WTC11 (cell line): ENCODE measurements at regions not wholly inside any gene's neighbourhood (a gene's known extent, or its start where the extent isn't known, plus 50 kb on each side); places are given as distances from the start of the nearest gene placed in this dataset.

ENCODE experiments used
- ATAC-seq: fragments of 200-7000 bp; cut with Tn5 transposase; 2 replicates; pipeline ENCODE4 v1.10.0; 2021; ENCODE audit warnings: mild to moderate bottlenecking, moderate library complexity
- CTCF ChIA-PET: fragments of 300-600 bp; sonication (Branson Sonifier 250); formaldehyde crosslinking; loops from one replicate; lab custom pipeline; 2021; ENCODE audit warnings: antibody characterized with exemption; lab: Charles Lee
- POLR2A ChIA-PET: fragments of 350-600 bp; sonication (Branson Sonifier 250); formaldehyde crosslinking; loops from one replicate; lab custom pipeline; 2021; ENCODE audit warnings: antibody characterized with exemption; lab: Charles Lee
- DNase-seq: peaks from one replicate; pipeline ENCODE4 v3.0.0; 2021; ENCODE audit warnings: low spot score
- H3K27ac Mint-ChIP-seq: 2 replicates; pipeline ENCODE4 v1.8.0; 2021; ENCODE audit warnings: mixed read lengths
- H3K27me3 Mint-ChIP-seq: 2 replicates; pipeline ENCODE4 v1.8.0; 2021; ENCODE audit warnings: low read depth, mild to moderate bottlenecking, moderate library complexity, mixed read lengths
- H3K36me3 Mint-ChIP-seq: 2 replicates; pipeline ENCODE4 v1.8.0; 2021; ENCODE audit warnings: mixed read lengths
- H3K4me1 Mint-ChIP-seq: 2 replicates; pipeline ENCODE4 v1.8.0; 2022; ENCODE audit warnings: mixed read lengths
- H3K4me3 Mint-ChIP-seq: 2 replicates; pipeline ENCODE4 v1.8.0; 2021; ENCODE audit warnings: mild to moderate bottlenecking, moderate library complexity, mixed read lengths
- H3K9me3 Mint-ChIP-seq: 2 replicates; pipeline ENCODE4 v1.8.0; 2021; ENCODE audit warnings: mixed read lengths
- ATF1 ChIP-seq: sonication (generic); formaldehyde crosslinking; IDR thresholded peaks from 2 replicates; pipeline ENCODE4 v1.8.1; 2023; ENCODE audit warnings: mild to moderate bottlenecking, moderate library complexity, missing genetic modification reagents
- ATF2 ChIP-seq: sonication (generic); formaldehyde crosslinking; IDR thresholded peaks from 2 replicates; pipeline ENCODE4 v1.8.1; 2022; ENCODE audit warnings: low read depth, missing genetic modification reagents, borderline replicate concordance
- ETV6 ChIP-seq: sonication (generic); formaldehyde crosslinking; IDR thresholded peaks from 2 replicates; pipeline ENCODE4 v1.8.1; 2022; ENCODE audit warnings: mild to moderate bottlenecking, missing genetic modification reagents
- FOXK1 ChIP-seq: sonication (generic); formaldehyde crosslinking; IDR thresholded peaks from 2 replicates; pipeline ENCODE4 v1.8.0; 2022; ENCODE audit warnings: mild to moderate bottlenecking, moderate library complexity, missing genetic modification reagents
- IRF2 ChIP-seq: sonication (generic); formaldehyde crosslinking; IDR thresholded peaks from 2 replicates; pipeline ENCODE4 v1.8.0; 2022; ENCODE audit warnings: low read depth, missing genetic modification reagents, borderline replicate concordance
- KAT7 ChIP-seq: sonication (generic); formaldehyde crosslinking; IDR thresholded peaks from 2 replicates; pipeline ENCODE4 v1.8.1; 2023; ENCODE audit warnings: missing genetic modification reagents, mild to moderate bottlenecking, borderline replicate concordance
- NFE2L1 ChIP-seq: sonication (generic); formaldehyde crosslinking; IDR thresholded peaks from 2 replicates; pipeline ENCODE4 v1.8.1; 2023; ENCODE audit warnings: missing genetic modification reagents
- NR1H2 ChIP-seq: sonication (generic); formaldehyde crosslinking; IDR thresholded peaks from 2 replicates; pipeline ENCODE4 v1.9.0; 2021; ENCODE audit warnings: mild to moderate bottlenecking, moderate library complexity, missing genetic modification reagents
- NR2C2 ChIP-seq: sonication (generic); formaldehyde crosslinking; IDR thresholded peaks from 2 replicates; pipeline ENCODE4 v1.8.0; 2022; ENCODE audit warnings: mild to moderate bottlenecking, missing genetic modification reagents
- PRRX2 ChIP-seq: fragments of 250-450 bp; sonication (Bioruptor Pico); IDR thresholded peaks from 2 replicates; pipeline ENCODE4 v1.8.0; 2021; ENCODE audit warnings: mild to moderate bottlenecking
- SMAD3 ChIP-seq: sonication (generic); formaldehyde crosslinking; IDR thresholded peaks from 2 replicates; pipeline ENCODE4 v1.8.0; 2022; ENCODE audit warnings: missing genetic modification reagents, mild to moderate bottlenecking, borderline replicate concordance
- SMAD4 ChIP-seq: sonication (generic); formaldehyde crosslinking; IDR thresholded peaks from 2 replicates; pipeline ENCODE4 v1.8.0; 2022; ENCODE audit warnings: mild to moderate bottlenecking, missing genetic modification reagents
- SOX15 ChIP-seq: fragments of 250-450 bp; sonication (Bioruptor Pico); IDR thresholded peaks from 2 replicates; pipeline ENCODE4 v1.9.0; 2021; ENCODE audit warnings: mild to moderate bottlenecking
- ZNF121 ChIP-seq: sonication (generic); formaldehyde crosslinking; IDR thresholded peaks from 2 replicates; pipeline ENCODE4 v1.8.0; 2023; ENCODE audit warnings: missing genetic modification reagents
- ZNF138 ChIP-seq: sonication (generic); formaldehyde crosslinking; conservative IDR thresholded peaks from 2 replicates; pipeline ENCODE4 v1.8.1; 2022; ENCODE audit warnings: mild to moderate bottlenecking, moderate library complexity, missing genetic modification reagents
- ZNF263 ChIP-seq: sonication (generic); formaldehyde crosslinking; IDR thresholded peaks from 2 replicates; pipeline ENCODE4 v1.8.1; 2022; ENCODE audit warnings: low read depth, mild to moderate bottlenecking, moderate library complexity, missing genetic modification reagents
- ZNF317 ChIP-seq: sonication (generic); formaldehyde crosslinking; IDR thresholded peaks from 2 replicates; pipeline ENCODE4 v1.8.1; 2023; ENCODE audit warnings: low read depth, mild to moderate bottlenecking, moderate library complexity, missing genetic modification reagents, borderline replicate concordance
- ZNF423 ChIP-seq: fragments of 250-450 bp; sonication (Bioruptor Pico); IDR thresholded peaks from 2 replicates; pipeline ENCODE4 v2.1.2; 2022; ENCODE audit warnings: mild to moderate bottlenecking, moderate library complexity
- TF ChIP-seq, protein P1 (sequence below): sonication (generic); formaldehyde crosslinking; IDR thresholded peaks from 2 replicates; pipeline ENCODE4 v1.8.1; 2022; ENCODE audit warnings: low read depth, mild to moderate bottlenecking, moderate library complexity, missing genetic modification reagents, borderline replicate concordance
- TF ChIP-seq, protein P2 (sequence below): sonication (generic); formaldehyde crosslinking; IDR thresholded peaks from 2 replicates; pipeline ENCODE4 v1.8.0; 2022; ENCODE audit warnings: mild to moderate bottlenecking, missing genetic modification reagents
- TF ChIP-seq, protein P3 (sequence below): sonication (generic); formaldehyde crosslinking; IDR thresholded peaks from 2 replicates; pipeline ENCODE4 v1.8.1; 2023; ENCODE audit warnings: mild to moderate bottlenecking, missing genetic modification reagents
- TF ChIP-seq, protein P4 (sequence below): sonication (generic); formaldehyde crosslinking; IDR thresholded peaks from 2 replicates; pipeline ENCODE4 v1.8.0; 2022; ENCODE audit warnings: missing genetic modification reagents

- Mint-ChIP-seq H3K4me1 (peaks cover 4% of the 10 kb centered on the region; the same call in 1 of the 2 replicates), H3K27ac (no peak overlapping the region), H3K4me3 (no peak overlapping the region), H3K9me3 (peaks cover 5% of the 10 kb centered on the region; the same call in 1 of the 2 replicates), H3K36me3 (no peaks in the 10 kb centered on the region), H3K27me3 (no peaks in the 10 kb centered on the region)
- no peak for ATAC-seq
- TF ChIP-seq, protein P1, sequence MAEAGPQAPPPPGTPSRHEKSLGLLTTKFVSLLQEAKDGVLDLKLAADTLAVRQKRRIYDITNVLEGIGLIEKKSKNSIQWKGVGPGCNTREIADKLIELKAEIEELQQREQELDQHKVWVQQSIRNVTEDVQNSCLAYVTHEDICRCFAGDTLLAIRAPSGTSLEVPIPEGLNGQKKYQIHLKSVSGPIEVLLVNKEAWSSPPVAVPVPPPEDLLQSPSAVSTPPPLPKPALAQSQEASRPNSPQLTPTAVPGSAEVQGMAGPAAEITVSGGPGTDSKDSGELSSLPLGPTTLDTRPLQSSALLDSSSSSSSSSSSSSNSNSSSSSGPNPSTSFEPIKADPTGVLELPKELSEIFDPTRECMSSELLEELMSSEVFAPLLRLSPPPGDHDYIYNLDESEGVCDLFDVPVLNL (CRISPR knock-in tag) = no peak
- TF ChIP-seq SMAD4 (CRISPR knock-in tag) (no peak), SMAD3 (CRISPR knock-in tag) (no peak), NR2C2 (CRISPR knock-in tag) (no peak), PRRX2 (CRISPR knock-in tag) (no peak)
- CTCF ChIA-PET = no interaction called here
- DNase-seq = no peak
- POLR2A ChIA-PET = no interaction called here
Observed at GRCh38 chr3:68328049-68328448, 604.3 kb downstream of the TAFA4 start.

DNA sequence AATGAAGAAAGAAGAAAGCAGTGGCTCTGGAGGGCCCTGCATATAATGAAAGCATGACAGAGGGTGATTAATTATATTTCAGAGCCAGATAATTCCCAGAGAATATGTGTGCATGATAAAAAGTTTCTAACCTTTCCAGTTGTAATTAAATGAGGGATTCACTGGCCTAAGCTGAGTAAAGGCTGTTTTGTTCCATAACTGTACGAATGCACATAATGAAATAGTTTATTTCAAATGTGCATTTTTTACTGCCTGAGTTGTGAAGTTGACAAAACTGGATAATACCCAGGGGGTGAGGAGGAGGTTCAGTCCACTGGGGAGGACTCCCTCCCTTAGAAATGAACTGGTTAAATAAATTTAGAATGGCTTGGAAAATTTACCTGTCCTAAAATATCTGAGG is 616.4 kb downstream of the TAFA4 start:
- H3K4me1 Mint-ChIP-seq = no peaks in the 10 kb centered on the region
- POLR2A ChIA-PET = no interaction called here
- peaks cover 23% of the 10 kb centered on the region for H3K36me3 Mint-ChIP-seq
- CTCF ChIA-PET = no interaction called here
- ATAC-seq = no peak
- H3K27ac Mint-ChIP-seq = no peak overlapping the region
- DNase-seq = no peak
- TF ChIP-seq ZNF138 (no peak), NFE2L1 (CRISPR knock-in tag) (no peak), FOXK1 (CRISPR knock-in tag) (no peak), ATF2 (CRISPR knock-in tag) (no peak), ETV6 (CRISPR knock-in tag) (no peak), NR1H2 (no peak), ZNF317 (CRISPR knock-in tag) (no peak), KAT7 (CRISPR knock-in tag) (no peak), ZNF121 (no peak), ZNF423 (CRISPR knock-in tag) (no peak), ATF1 (CRISPR knock-in tag) (no peak), ZNF263 (CRISPR knock-in tag) (no peak), IRF2 (CRISPR knock-in tag) (no peak), SOX15 (CRISPR knock-in tag) (no peak)
- TF ChIP-seq, protein P2, sequence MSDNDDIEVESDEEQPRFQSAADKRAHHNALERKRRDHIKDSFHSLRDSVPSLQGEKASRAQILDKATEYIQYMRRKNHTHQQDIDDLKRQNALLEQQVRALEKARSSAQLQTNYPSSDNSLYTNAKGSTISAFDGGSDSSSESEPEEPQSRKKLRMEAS (CRISPR knock-in tag) = no peak
- TF ChIP-seq, protein P3, sequence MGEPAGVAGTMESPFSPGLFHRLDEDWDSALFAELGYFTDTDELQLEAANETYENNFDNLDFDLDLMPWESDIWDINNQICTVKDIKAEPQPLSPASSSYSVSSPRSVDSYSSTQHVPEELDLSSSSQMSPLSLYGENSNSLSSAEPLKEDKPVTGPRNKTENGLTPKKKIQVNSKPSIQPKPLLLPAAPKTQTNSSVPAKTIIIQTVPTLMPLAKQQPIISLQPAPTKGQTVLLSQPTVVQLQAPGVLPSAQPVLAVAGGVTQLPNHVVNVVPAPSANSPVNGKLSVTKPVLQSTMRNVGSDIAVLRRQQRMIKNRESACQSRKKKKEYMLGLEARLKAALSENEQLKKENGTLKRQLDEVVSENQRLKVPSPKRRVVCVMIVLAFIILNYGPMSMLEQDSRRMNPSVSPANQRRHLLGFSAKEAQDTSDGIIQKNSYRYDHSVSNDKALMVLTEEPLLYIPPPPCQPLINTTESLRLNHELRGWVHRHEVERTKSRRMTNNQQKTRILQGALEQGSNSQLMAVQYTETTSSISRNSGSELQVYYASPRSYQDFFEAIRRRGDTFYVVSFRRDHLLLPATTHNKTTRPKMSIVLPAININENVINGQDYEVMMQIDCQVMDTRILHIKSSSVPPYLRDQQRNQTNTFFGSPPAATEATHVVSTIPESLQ (CRISPR knock-in tag) = no peak
- TF ChIP-seq, protein P4, sequence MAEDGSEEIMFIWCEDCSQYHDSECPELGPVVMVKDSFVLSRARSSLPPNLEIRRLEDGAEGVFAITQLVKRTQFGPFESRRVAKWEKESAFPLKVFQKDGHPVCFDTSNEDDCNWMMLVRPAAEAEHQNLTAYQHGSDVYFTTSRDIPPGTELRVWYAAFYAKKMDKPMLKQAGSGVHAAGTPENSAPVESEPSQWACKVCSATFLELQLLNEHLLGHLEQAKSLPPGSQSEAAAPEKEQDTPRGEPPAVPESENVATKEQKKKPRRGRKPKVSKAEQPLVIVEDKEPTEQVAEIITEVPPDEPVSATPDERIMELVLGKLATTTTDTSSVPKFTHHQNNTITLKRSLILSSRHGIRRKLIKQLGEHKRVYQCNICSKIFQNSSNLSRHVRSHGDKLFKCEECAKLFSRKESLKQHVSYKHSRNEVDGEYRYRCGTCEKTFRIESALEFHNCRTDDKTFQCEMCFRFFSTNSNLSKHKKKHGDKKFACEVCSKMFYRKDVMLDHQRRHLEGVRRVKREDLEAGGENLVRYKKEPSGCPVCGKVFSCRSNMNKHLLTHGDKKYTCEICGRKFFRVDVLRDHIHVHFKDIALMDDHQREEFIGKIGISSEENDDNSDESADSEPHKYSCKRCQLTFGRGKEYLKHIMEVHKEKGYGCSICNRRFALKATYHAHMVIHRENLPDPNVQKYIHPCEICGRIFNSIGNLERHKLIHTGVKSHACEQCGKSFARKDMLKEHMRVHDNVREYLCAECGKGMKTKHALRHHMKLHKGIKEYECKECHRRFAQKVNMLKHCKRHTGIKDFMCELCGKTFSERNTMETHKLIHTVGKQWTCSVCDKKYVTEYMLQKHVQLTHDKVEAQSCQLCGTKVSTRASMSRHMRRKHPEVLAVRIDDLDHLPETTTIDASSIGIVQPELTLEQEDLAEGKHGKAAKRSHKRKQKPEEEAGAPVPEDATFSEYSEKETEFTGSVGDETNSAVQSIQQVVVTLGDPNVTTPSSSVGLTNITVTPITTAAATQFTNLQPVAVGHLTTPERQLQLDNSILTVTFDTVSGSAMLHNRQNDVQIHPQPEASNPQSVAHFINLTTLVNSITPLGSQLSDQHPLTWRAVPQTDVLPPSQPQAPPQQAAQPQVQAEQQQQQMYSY (CRISPR knock-in tag) = no peak
- H3K27me3 Mint-ChIP-seq = no peaks in the 10 kb centered on the region
- peaks cover 25% of the 10 kb centered on the region for H3K9me3 Mint-ChIP-seq
- H3K4me3 Mint-ChIP-seq = no peak overlapping the region
